Fibroblast of mammary gland (primary cell): ENCODE measurements at regions not wholly inside any gene's neighbourhood (a gene's known extent, or its start where the extent isn't known, plus 50 kb on each side); places are given as distances from the start of the nearest gene placed in this dataset.

ENCODE experiments used
- DNase-seq: peaks from one replicate; pipeline ENCODE4 v3.0.0-alpha.2; 2010; ENCODE audit warnings: low read depth
- H3K4me3 ChIP-seq: 2 replicates; pipeline ENCODE4 v1.5.1; 2011; ENCODE audit warnings: low read depth, mild to moderate bottlenecking, low read length, moderate library complexity; ENCODE audit not compliant: control insufficient read depth
- TF ChIP-seq, protein P1 (sequence below): conservative IDR thresholded peaks from 2 replicates; pipeline ENCODE4 v1.5.1; 2011; ENCODE audit warnings: low read depth, low read length, inconsistent platforms; ENCODE audit not compliant: control insufficient read depth, insufficient read depth

DNA sequence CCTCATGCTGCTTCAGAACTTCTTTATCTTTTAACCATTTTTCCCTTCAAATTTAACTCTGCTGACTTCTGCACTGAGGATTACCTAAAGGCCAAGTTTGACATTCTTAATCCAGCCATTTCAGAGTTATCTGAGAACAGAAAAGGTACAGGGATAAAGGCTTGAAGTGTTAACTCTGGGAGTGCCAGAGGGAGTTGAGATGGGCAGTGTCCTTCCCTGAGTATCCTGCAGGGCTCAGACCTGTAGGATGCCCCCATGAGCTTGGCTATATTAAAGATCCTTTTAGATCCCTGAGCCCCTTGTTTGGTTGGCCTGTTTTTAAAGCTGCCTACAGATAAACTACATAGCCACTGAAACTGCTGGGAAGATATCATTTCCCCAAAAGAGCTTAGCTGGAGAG is 268.4 kb upstream of the KIRREL3 start:
- TF ChIP-seq, protein P1, sequence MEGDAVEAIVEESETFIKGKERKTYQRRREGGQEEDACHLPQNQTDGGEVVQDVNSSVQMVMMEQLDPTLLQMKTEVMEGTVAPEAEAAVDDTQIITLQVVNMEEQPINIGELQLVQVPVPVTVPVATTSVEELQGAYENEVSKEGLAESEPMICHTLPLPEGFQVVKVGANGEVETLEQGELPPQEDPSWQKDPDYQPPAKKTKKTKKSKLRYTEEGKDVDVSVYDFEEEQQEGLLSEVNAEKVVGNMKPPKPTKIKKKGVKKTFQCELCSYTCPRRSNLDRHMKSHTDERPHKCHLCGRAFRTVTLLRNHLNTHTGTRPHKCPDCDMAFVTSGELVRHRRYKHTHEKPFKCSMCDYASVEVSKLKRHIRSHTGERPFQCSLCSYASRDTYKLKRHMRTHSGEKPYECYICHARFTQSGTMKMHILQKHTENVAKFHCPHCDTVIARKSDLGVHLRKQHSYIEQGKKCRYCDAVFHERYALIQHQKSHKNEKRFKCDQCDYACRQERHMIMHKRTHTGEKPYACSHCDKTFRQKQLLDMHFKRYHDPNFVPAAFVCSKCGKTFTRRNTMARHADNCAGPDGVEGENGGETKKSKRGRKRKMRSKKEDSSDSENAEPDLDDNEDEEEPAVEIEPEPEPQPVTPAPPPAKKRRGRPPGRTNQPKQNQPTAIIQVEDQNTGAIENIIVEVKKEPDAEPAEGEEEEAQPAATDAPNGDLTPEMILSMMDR, result no peak
- no peak for DNase-seq
- no peak overlapping the region for H3K4me3 ChIP-seq

DNA sequence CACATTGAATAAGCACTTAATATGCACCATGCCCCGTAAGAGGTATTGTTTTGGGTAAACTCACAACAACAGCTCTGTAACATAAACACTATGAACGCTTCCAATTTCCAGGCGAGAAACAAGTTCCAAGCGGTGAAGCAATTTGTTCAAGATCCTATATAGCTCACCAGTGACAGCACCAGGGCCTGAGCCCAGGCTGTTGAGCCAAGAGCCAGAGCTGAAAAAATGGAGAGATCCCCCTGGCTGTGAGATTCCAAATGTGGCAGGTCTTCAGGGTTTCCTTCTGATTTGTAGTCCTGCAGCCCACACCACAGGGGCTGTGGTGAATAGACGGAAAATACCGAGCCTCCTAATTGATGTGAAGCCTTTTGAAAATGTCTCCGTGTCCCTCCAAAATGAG is 268.0 kb upstream of the KIRREL3 start:
- TF ChIP-seq, protein P1, result no peak
- H3K4me3 ChIP-seq, result no peak overlapping the region
- DNase-seq, result no peak

DNA sequence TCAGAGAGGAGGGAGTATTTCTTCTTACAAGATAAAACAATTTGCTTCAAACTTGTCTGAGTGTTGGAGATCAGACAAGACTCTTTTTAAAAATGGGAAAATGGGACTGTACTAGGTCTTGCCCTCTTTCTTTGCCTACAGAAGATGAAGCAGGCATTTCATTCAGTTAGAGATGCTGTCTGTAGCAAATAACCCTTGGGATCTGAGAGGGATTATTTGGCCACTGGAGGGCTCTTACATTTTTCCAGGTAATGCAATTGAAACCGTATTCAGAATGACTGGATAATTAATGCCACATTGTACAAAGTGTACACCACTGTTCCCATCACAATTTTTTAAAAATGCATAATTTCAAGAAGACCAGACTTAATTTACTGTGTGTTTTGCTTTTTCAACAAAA is 258.5 kb upstream of the KIRREL3 start:
- TF ChIP-seq, protein P1, result no peak
- H3K4me3 ChIP-seq, result no peak overlapping the region

DNA sequence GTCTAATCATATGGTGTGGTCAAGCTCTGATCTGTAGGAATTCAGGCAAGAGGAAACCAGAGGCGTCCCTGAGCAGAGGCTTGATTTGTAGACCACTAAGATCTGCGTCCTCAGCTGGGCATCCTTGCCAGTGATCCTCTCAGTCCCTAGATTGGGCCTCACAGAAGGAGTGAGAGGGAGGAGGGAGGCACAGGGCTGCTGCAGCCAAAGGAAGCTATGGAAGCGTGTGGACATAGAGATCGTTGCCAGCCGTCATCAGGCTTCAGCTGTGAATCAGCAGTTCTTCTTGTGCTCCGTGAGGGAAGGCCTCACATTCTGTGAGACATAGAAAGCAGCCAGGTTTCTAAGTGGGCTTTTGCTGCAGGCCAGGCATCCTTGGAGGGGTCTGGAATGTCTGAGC is 254.6 kb upstream of the KIRREL3 start:
- H3K4me3 ChIP-seq, result no peak overlapping the region
- TF ChIP-seq, protein P1, result no peak
- no peak for DNase-seq

More for the DNA sequence above, 258.5 kb upstream of the KIRREL3 start:
- DNase-seq, result no peak

DNA sequence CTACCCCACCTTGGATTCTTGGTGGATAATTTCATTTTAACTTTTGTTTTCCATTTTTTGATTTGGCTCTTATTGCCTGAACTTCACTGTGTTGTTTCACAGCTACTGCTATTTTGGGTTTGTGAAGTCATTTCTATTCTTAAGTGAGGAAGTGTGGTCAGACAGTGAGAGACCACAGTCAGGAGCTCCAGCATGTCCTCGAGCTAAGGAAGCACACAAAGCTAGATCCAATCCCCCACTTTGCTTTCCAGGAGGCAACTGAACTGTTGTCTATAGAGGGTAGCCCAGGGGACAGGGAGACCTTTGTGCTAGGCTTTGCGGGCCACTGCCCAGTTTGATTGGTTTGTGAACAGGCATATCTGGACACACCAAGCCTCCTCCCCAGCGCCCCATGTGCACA is 251.8 kb upstream of the KIRREL3 start:
- no peak for DNase-seq
- no peak overlapping the region for H3K4me3 ChIP-seq
- TF ChIP-seq, protein P1, result no peak

DNA sequence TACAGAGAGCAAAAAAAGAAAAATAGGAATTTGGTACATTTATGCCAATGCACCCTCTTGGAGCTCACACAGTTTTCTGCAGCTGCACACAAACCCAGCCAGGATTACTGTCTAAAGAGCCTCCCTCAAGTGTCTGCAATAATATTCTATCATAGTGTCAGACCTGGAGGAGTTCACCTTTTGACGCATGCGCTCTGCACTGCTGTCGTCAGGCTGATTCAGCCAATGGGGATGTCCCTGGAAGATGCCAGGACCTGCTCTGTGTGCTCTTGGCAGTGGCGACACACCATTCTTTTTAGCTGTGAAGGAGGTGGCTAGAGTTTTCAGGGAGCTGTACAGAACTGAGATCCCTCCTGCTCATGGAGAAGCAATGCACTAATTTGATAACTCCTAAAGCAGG is 249.0 kb upstream of the KIRREL3 start:
- no peak for DNase-seq
- H3K4me3 ChIP-seq, result no peak overlapping the region
- TF ChIP-seq, protein P1, result no peak

DNA sequence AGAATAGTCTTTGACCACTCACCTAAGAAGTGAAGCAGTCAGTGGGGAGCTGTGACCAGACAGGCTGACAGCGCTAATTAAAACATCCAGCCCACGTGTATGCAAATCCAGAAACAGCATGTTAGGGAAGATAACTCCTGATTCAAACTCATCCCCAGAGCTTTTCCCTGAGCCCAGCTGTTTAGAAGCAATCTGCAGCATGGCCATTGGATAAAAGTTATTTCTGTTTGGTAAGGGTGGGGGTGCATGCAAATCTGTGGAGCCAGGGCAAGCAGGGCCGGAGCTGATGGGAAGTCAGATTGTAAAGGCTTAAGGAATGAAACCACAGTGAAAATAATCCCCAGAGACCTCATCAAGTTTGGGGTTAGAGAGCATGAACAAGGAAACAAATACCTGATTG is 247.9 kb upstream of the KIRREL3 start:
- TF ChIP-seq, protein P1, result no peak
- H3K4me3 ChIP-seq, result no peak overlapping the region
- no peak for DNase-seq
